ENCODE measurements at regions not wholly inside any gene's neighbourhood (a gene's known extent, or its start where the extent isn't known, plus 50 kb on each side); places are given as distances from the start of the nearest gene placed in this dataset.

DNA sequence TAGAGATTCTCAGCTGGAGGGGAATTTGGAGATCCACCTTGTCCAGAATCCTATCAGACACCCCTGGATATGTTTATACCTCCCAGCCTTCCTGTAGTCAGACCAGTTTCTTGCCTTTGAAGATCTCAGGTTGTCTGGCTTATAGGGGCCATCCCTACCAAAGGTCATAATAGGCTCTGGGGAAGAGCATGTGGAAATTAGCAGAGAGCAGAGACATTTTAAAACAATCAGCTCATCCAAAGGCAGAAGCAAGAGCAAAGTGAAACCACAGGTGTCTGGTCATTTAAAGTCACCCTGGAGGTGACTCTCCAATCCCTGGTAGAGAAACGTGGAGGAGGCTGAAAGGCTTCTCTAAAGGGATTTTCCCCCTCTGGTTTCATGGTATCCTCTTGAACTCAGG is 299.3 kb upstream of the EEF2KMT start:
- no peaks in the 10 kb centered on the region for H3K27me3 ChIP-seq (replicated peaks; ENCODE audit: control insufficient read depth, insufficient read depth, low read length, poor library complexity, severe bottlenecking)
- no peaks in the 10 kb centered on the region for H3K4me1 ChIP-seq (ENCODE audit: control insufficient read depth, insufficient read depth, low read length, poor library complexity, severe bottlenecking)
- no peak overlapping the region for H3K4me3 ChIP-seq (ENCODE audit: insufficient read depth, low read depth, low read length, poor library complexity, severe bottlenecking)
- DNase-seq, result no peak
- no peak overlapping the region for H3K27ac ChIP-seq (ENCODE audit: insufficient read depth, low read length, poor library complexity, severe bottlenecking)
- no peaks in the 10 kb centered on the region for H3K9me3 ChIP-seq (ENCODE audit: control insufficient read depth, low read length)
- no peaks in the 10 kb centered on the region for H3K36me3 ChIP-seq (ENCODE audit: control insufficient read depth, insufficient read depth, low read length)

DNA sequence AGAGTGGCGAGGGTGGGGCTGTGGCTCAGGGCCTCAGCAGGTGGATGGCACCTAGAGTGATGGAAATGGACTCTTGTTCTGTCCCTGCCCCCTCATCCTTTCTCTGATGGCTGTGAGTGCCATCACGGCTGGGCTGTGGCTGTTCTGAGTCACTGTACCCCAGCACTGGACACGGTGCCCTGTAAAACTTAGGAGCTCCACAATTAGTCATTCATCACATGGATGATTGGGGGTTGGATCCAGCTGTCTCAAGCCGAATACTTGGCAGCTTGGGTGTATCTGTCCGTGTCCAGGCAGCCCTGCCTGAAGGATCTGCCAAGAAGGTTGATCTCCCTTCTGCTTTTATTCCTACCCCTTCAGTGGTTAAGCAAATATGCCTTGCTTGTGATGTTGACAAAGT is 295.5 kb upstream of the EEF2KMT start:
- Histone ChIP-seq H3K4me3 (ENCODE audit: insufficient read depth, low read depth, low read length, poor library complexity, severe bottlenecking) (no peak overlapping the region), H3K4me1 (ENCODE audit: control insufficient read depth, insufficient read depth, low read length, poor library complexity, severe bottlenecking) (no peaks in the 10 kb centered on the region), H3K36me3 (ENCODE audit: control insufficient read depth, insufficient read depth, low read length) (no peaks in the 10 kb centered on the region), H3K27ac (ENCODE audit: insufficient read depth, low read length, poor library complexity, severe bottlenecking) (no peak overlapping the region), H3K9me3 (ENCODE audit: control insufficient read depth, low read length) (no peaks in the 10 kb centered on the region), H3K27me3 (replicated peaks; ENCODE audit: control insufficient read depth, insufficient read depth, low read length, poor library complexity, severe bottlenecking) (no peaks in the 10 kb centered on the region)
- DNase-seq, result no peak

DNA sequence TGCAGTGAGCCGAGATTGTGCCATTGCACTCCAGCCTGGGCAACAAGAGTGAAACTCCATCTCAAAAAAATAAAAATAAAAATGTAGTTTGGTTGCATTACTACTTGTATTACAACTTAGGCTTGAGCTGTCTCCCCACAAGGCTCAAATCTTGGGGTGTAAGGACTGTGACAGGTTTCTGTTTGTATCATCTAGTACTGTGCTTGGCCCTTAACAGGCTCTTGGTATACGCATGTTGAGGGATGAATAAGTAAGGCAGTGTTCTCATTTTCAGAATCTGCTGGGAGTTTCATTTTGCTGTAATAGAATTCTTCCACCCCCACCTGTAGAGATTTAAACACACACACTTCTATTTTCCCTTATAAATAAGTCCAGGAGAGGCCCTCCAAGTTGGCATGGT is 289.4 kb upstream of the EEF2KMT start:
- no peak for DNase-seq
- no peak overlapping the region for H3K4me3 ChIP-seq (ENCODE audit: insufficient read depth, low read depth, low read length, poor library complexity, severe bottlenecking)
- H3K27me3 ChIP-seq (replicated peaks; ENCODE audit: control insufficient read depth, insufficient read depth, low read length, poor library complexity, severe bottlenecking), result no peaks in the 10 kb centered on the region
- H3K27ac ChIP-seq (ENCODE audit: insufficient read depth, low read length, poor library complexity, severe bottlenecking), result no peak overlapping the region
- no peaks in the 10 kb centered on the region for H3K4me1 ChIP-seq (ENCODE audit: control insufficient read depth, insufficient read depth, low read length, poor library complexity, severe bottlenecking)
- no peaks in the 10 kb centered on the region for H3K36me3 ChIP-seq (ENCODE audit: control insufficient read depth, insufficient read depth, low read length)
- no peaks in the 10 kb centered on the region for H3K9me3 ChIP-seq (ENCODE audit: control insufficient read depth, low read length)

GRCh38 chr16:5385811-5386210 is 288.2 kb upstream of the EEF2KMT start:
- Histone ChIP-seq H3K4me1 (ENCODE audit: control insufficient read depth, insufficient read depth, low read length, poor library complexity, severe bottlenecking) (no peaks in the 10 kb centered on the region), H3K27me3 (replicated peaks; ENCODE audit: control insufficient read depth, insufficient read depth, low read length, poor library complexity, severe bottlenecking) (no peaks in the 10 kb centered on the region), H3K27ac (ENCODE audit: insufficient read depth, low read length, poor library complexity, severe bottlenecking) (no peak overlapping the region), H3K36me3 (ENCODE audit: control insufficient read depth, insufficient read depth, low read length) (no peaks in the 10 kb centered on the region), H3K9me3 (ENCODE audit: control insufficient read depth, low read length) (no peaks in the 10 kb centered on the region), H3K4me3 (ENCODE audit: insufficient read depth, low read depth, low read length, poor library complexity, severe bottlenecking) (no peak overlapping the region)
- no peak for DNase-seq

- Histone ChIP-seq H3K4me1 (ENCODE audit: control insufficient read depth, insufficient read depth, low read length, poor library complexity, severe bottlenecking) (no peaks in the 10 kb centered on the region), H3K9me3 (ENCODE audit: control insufficient read depth, low read length) (no peaks in the 10 kb centered on the region), H3K27me3 (replicated peaks; ENCODE audit: control insufficient read depth, insufficient read depth, low read length, poor library complexity, severe bottlenecking) (no peaks in the 10 kb centered on the region), H3K27ac (ENCODE audit: insufficient read depth, low read length, poor library complexity, severe bottlenecking) (no peak overlapping the region), H3K4me3 (ENCODE audit: insufficient read depth, low read depth, low read length, poor library complexity, severe bottlenecking) (no peak overlapping the region), H3K36me3 (ENCODE audit: control insufficient read depth, insufficient read depth, low read length) (no peaks in the 10 kb centered on the region)
- no peak for DNase-seq
Observed at GRCh38 chr16:5385115-5385514, 287.5 kb upstream of the EEF2KMT start.

DNA sequence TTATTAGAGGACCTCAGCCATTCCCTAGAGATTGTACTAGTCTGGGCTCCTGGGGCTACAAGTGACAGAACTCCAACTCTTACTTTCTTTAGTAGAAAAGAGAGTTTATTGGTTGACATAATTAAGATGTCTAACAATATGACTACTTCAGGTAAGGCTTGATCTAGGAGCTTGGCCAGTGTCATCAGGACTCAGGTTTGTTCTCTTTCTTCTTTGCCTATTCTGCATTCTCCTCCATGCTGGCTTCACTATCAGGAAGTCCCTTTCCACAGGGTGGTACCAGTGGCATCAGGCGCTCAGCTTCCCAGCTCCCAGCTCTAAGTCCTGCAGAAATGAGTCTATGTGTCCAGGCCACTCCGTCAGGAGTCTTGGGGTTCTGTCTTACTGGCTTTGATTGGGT is 286.1 kb upstream of the EEF2KMT start:
- Histone ChIP-seq H3K27me3 (replicated peaks; ENCODE audit: control insufficient read depth, insufficient read depth, low read length, poor library complexity, severe bottlenecking) (no peaks in the 10 kb centered on the region), H3K4me1 (ENCODE audit: control insufficient read depth, insufficient read depth, low read length, poor library complexity, severe bottlenecking) (no peaks in the 10 kb centered on the region), H3K27ac (ENCODE audit: insufficient read depth, low read length, poor library complexity, severe bottlenecking) (no peak overlapping the region), H3K9me3 (ENCODE audit: control insufficient read depth, low read length) (no peaks in the 10 kb centered on the region), H3K36me3 (ENCODE audit: control insufficient read depth, insufficient read depth, low read length) (no peaks in the 10 kb centered on the region), H3K4me3 (ENCODE audit: insufficient read depth, low read depth, low read length, poor library complexity, severe bottlenecking) (no peak overlapping the region)
- DNase-seq, result no peak

DNA sequence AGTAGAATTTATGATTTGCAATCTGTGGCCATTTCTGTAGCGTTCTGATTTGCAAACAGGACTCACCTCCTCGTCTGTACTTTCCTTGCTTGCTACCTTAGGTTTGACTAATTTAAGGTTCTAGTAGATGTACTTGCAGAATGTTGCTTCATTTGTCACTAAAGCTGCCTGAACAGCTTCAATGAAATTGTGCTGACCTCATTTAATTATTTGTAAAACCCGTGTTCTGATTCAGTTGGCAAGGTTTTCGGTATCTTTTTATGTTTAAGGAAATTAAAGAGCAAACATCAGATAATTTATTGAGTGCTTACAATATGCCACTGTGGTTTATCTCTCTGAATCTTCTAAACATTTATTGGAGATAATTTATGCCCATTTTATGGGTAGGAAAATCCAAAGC is 284.9 kb upstream of the EEF2KMT start:
- no peaks in the 10 kb centered on the region for H3K27me3 ChIP-seq (replicated peaks; ENCODE audit: control insufficient read depth, insufficient read depth, low read length, poor library complexity, severe bottlenecking)
- H3K27ac ChIP-seq (ENCODE audit: insufficient read depth, low read length, poor library complexity, severe bottlenecking), result no peak overlapping the region
- no peak overlapping the region for H3K4me3 ChIP-seq (ENCODE audit: insufficient read depth, low read depth, low read length, poor library complexity, severe bottlenecking)
- H3K9me3 ChIP-seq (ENCODE audit: control insufficient read depth, low read length), result no peaks in the 10 kb centered on the region
- DNase-seq, result no peak
- no peaks in the 10 kb centered on the region for H3K36me3 ChIP-seq (ENCODE audit: control insufficient read depth, insufficient read depth, low read length)
- H3K4me1 ChIP-seq (ENCODE audit: control insufficient read depth, insufficient read depth, low read length, poor library complexity, severe bottlenecking), result no peaks in the 10 kb centered on the region

DNA sequence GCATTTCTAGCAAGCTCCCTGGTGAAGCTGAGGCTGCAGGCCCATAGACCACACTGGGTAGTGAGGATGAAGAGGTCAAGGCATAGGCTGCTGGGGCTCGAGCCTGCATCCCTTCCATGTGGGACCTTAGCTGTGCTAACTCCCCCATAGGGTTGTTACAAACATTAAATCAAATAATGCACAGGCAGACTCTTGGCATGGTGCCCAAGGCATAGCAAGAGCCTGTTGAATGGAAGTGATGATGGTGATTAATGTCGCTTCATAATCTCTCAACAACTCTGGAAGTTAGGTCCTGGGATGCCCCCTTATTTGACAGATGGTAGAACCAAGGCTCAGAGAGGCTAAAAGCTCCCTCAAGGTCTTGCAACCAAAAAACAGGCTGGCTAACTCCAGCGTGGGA is 283.9 kb upstream of the EEF2KMT start:
- Histone ChIP-seq H3K27ac (ENCODE audit: insufficient read depth, low read length, poor library complexity, severe bottlenecking) (no peak overlapping the region), H3K4me1 (ENCODE audit: control insufficient read depth, insufficient read depth, low read length, poor library complexity, severe bottlenecking) (no peaks in the 10 kb centered on the region), H3K27me3 (replicated peaks; ENCODE audit: control insufficient read depth, insufficient read depth, low read length, poor library complexity, severe bottlenecking) (no peaks in the 10 kb centered on the region), H3K4me3 (ENCODE audit: insufficient read depth, low read depth, low read length, poor library complexity, severe bottlenecking) (no peak overlapping the region), H3K36me3 (ENCODE audit: control insufficient read depth, insufficient read depth, low read length) (no peaks in the 10 kb centered on the region), H3K9me3 (ENCODE audit: control insufficient read depth, low read length) (no peaks in the 10 kb centered on the region)
- no peak for DNase-seq

DNA sequence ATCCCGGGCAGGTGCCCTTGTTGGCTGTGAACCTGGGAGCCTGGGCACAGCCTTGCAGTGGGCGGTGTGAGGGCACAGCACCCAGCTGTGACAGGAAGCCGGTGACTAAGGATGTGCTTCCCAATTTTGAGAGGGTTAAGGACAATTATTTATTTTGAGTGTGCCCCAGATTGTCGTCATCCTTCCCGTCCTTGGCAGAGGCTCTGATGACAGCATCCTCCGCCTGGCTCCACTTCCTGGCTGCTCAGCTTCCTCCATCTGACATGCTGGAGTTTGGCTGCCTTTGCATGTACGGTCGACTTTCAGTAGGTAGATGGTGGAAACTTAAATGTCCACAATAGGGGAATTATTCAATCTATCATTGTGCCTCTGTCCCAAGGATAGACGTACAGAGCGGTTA is 282.4 kb upstream of the EEF2KMT start:
- Histone ChIP-seq H3K27me3 (replicated peaks; ENCODE audit: control insufficient read depth, insufficient read depth, low read length, poor library complexity, severe bottlenecking) (no peaks in the 10 kb centered on the region), H3K4me1 (ENCODE audit: control insufficient read depth, insufficient read depth, low read length, poor library complexity, severe bottlenecking) (no peaks in the 10 kb centered on the region)

DNA sequence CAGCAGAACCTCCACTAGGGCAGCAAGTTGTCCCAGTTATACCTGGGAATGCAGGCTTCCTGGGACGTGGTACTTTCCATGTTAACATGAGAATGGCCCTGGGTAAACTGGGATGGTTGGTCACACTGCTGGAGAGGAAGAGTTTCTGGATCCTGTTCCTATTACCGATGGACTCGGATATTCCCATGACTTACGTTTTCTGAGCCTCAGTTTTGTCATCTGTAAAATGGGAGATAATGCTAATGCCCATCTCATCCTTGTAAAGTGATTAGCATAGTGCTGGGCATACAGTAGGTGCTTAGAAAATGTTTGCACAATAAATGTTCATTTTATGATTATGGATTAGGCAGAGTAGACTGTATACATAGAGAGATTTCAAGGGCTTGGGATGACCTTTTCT is 280.9 kb upstream of the EEF2KMT start:
- Histone ChIP-seq H3K4me1 (ENCODE audit: control insufficient read depth, insufficient read depth, low read length, poor library complexity, severe bottlenecking) (no peaks in the 10 kb centered on the region), H3K27me3 (replicated peaks; ENCODE audit: control insufficient read depth, insufficient read depth, low read length, poor library complexity, severe bottlenecking) (no peaks in the 10 kb centered on the region), H3K4me3 (ENCODE audit: insufficient read depth, low read depth, low read length, poor library complexity, severe bottlenecking) (no peak overlapping the region), H3K36me3 (ENCODE audit: control insufficient read depth, insufficient read depth, low read length) (no peaks in the 10 kb centered on the region), H3K9me3 (ENCODE audit: control insufficient read depth, low read length) (no peaks in the 10 kb centered on the region), H3K27ac (ENCODE audit: insufficient read depth, low read length, poor library complexity, severe bottlenecking) (no peak overlapping the region)
- DNase-seq, result no peak

More for the DNA sequence above, 282.4 kb upstream of the EEF2KMT start:
- no peaks in the 10 kb centered on the region for H3K9me3 ChIP-seq (ENCODE audit: control insufficient read depth, low read length)
- no peaks in the 10 kb centered on the region for H3K36me3 ChIP-seq (ENCODE audit: control insufficient read depth, insufficient read depth, low read length)
- no peak overlapping the region for H3K27ac ChIP-seq (ENCODE audit: insufficient read depth, low read length, poor library complexity, severe bottlenecking)
- no peak overlapping the region for H3K4me3 ChIP-seq (ENCODE audit: insufficient read depth, low read depth, low read length, poor library complexity, severe bottlenecking)
- no peak for DNase-seq

Data from effector memory CD4-positive, alpha-beta T cell (primary cell).